GM21367 (cell line): ENCODE measurements at regions not wholly inside any gene's neighbourhood (a gene's known extent, or its start where the extent isn't known, plus 50 kb on each side); places are given as distances from the start of the nearest gene placed in this dataset.
"Not testable (repeated sequence)": the region's sequence is repeated elsewhere in the genome, so short reads cannot be mapped to it uniquely, and the experiment has no call there.

Experiments used
- ATAC-seq: cut with Tn5 transposase; IDR thresholded peaks from one replicate; pipeline ENCODE4 v1.9.1; 2021; ENCODE audit not compliant: unreplicated experiment

GRCh38 chr18:40356168-40356567 lies 1598.9 kb upstream of the PIK3C3 start:
- ATAC-seq, result no peak

DNA sequence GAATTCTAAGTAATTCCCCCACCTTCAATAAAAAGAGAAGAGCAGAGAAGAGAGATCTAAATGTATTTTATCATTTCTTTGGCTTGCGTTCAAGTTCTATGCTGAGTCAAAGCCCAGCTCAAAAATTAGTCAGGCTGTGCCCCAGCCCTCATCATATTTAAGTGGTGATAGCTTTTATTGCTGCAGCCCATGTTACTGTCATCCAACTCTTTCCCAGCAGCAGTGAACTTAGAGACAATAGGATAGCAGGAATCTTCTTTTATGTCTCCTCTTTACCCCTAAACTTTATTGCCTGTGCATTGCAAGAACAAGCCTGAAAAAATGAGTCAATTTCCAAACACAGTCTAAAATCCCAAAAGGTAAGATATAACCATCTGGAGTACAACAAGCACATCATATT lies 1599.3 kb upstream of the PIK3C3 start:
- no peak for ATAC-seq

- ATAC-seq, result no peak
Measured at GRCh38 chr18:40348196-40348595, 1606.8 kb upstream of the PIK3C3 start.

- no peak for ATAC-seq
Measured at GRCh38 chr18:40347261-40347660, 1607.8 kb upstream of the PIK3C3 start.

- no peak for ATAC-seq
Measured at GRCh38 chr18:40346146-40346545, 1608.9 kb upstream of the PIK3C3 start.

DNA sequence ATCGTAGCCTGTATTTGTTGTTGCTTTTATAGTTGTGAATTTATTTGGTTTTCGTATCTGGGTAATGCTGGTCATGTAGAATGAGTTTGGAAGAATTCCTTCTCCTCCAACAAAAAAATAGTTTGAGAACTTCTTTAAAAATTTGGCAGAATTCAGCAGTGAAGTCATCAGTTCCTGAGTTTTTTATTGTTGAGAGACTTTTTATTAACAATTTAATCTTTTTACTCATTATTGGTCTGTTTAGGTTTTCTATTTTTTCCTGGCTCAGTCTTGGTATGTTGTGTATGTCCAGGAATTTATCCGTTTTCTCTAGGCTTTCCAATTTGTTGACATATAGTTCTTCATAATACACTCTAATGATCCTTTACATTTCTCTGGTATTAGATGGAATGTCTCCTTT lies 1613.3 kb upstream of the PIK3C3 start:
- ATAC-seq, result no peak

DNA sequence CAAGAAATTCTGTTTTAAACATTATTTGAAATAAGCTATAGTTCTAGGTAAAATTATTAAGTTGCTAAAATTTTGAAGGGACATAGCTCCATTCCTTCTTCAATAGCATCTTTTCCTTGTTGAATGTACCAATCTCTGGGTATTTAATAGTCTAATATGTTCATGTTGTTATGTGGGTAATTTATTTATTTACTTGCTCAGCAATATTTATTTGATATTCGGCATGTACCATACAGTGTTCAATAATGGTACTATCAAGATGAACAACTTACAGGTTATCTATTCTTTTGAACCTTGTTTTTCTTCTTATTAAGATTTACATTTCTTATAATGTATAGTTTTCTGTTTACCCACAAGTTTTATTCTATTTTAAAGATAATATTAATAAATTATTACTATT lies 1616.8 kb upstream of the PIK3C3 start:
- ATAC-seq, result no peak

- no peak for ATAC-seq
Measured at GRCh38 chr18:40326985-40327384, 1628.0 kb upstream of the PIK3C3 start.

- no peak for ATAC-seq
Measured at GRCh38 chr18:40325988-40326387, 1629.0 kb upstream of the PIK3C3 start.

- no peak for ATAC-seq
Measured at GRCh38 chr18:40314199-40314598, 1640.8 kb upstream of the PIK3C3 start.

- no peak for ATAC-seq
Measured at GRCh38 chr18:40313030-40313642, 1641.9 kb upstream of the PIK3C3 start.

DNA sequence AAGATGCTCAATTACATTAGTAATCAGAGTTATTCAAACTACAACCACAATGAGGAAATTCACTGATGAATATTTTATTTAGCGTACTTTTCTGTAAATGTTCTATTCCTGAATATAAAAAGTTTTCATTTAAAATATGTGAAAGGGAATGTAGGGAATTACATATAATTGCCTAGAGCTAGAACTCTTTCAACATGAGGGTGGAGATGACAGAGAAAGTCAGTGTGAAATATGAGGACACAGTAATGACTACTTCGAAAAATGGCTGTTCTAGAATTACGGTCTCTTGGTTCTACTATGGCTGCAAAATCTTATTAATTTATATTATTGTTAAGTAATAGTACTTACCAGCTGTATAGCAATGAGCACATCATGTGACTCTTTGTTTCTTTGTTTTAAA lies 1647.4 kb upstream of the PIK3C3 start:
- ATAC-seq, result no peak

DNA sequence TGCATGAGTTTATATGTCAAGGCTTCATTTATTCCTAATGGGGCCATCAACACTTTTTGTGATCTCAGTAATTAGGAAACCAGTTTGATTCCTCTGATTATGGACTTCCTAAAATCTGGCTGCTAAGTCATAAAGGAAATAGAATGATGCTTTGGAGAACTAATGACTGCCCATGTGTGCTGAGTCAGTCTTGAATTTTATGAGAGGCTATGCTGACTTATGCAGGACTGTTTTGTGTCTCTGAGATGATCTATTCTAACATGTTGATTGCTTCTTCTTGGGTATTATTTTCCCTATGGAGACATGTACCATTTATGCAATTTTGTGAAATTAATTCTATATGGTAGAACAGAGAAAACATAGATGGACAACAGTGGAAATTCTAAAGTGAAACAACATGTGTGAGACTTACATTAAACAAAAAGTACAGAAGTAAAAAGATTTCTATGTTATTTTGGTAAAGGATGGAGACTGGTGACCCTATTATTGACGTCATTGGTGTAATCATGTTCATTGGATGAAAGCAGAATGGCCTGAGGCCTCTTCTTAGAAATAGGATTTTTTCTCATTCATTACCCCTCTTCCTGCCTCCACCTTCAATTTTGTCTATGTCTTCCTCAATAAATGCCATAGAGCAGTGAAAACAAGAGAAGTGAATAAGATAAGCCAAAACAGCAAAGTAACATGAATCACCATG lies 1658.2 kb upstream of the PIK3C3 start:
- no peak for ATAC-seq

GRCh38 chr18:40292985-40293710 lies 1661.9 kb upstream of the PIK3C3 start:
- ATAC-seq, result no peak

DNA sequence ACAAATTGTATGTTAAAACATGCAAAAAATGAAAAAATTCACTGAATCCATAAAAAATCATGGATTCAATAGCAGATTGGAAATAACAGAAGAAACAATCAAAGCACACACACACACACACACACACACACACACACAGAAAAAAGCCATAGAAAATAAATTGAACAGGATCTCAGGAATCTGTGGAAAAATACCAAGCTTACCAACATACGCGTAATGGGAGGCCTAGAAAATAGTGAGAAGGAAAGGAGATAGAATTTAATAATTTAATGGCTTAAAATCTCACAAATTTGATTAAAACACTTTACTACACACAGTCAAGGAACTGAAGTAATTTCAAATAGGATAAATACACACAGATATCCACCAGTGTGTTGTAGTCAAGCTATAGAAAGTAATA lies 1671.5 kb upstream of the PIK3C3 start:
- no peak for ATAC-seq

DNA sequence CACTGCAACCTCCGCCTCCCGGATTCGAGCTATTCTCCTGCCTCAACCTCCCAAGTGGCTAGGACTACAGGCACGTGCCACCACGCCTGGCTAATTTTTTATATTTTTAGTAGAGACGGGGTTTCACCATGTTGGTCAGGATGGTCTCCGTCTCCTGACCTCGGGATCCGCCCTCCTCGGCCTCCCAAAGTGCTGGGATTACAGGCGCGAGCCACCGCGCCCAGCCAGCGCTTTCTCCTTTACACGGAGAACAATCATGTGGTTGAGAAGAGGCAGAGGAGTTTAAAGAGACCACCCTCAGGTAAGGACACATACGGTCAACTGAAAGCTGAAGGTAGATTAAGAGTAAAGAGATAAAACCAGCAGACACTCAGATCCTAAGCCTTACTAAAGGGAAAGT lies 1673.7 kb upstream of the PIK3C3 start:
- not testable (repeated sequence) for ATAC-seq

GRCh38 chr18:40274618-40275196 lies 1680.3 kb upstream of the PIK3C3 start:
- no peak for ATAC-seq

- no peak for ATAC-seq
Measured at GRCh38 chr18:40272630-40273231, 1682.3 kb upstream of the PIK3C3 start.

GRCh38 chr18:40259115-40259835 lies 1695.8 kb upstream of the PIK3C3 start:
- no peak for ATAC-seq

DNA sequence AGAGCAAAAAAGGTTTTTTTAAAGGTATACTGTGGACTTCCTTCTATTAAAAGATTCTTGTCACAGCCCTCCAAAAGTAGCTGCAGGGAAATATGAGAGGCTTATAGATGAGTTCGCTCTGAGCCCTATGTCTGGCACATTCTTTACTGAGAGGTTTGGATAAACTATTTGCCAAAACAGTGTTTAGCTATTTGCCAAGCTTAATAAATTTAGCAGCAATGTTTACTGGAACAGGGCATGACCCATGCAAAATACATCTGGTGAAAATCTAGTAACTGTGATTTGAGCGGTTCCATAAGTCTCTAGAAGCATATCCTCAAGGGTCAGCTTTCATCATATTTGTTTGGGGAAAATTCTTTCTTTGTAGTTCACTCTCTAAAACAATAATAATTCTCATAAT lies 1696.7 kb upstream of the PIK3C3 start:
- no peak for ATAC-seq

DNA sequence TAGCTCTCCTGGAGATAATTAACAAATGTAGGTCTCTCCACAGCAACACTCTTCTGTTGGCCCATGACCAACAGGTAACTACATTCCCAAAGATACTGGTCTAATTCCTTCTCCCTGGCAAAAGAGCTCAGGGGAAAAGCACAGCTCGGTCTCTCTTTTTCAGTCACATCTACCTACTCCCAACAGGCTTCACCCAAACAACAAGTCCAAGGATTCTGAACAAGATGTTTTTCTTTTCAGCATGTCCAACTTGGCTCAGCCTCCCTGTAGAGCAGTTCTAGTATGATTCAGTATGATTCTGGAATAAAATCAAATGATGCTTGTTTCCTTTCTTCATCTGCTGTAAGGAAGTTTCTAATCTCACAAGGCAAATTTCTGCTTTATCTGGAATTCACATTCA lies 1704.8 kb upstream of the PIK3C3 start:
- ATAC-seq, result no peak
